G401 (cell line): ENCODE measurements at regions not wholly inside any gene's neighbourhood (a gene's known extent, or its start where the extent isn't known, plus 50 kb on each side); places are given as distances from the start of the nearest gene placed in this dataset.

Source experiments
- DNase-seq: peaks from one replicate; pipeline ENCODE4 v3.0.0-alpha.2; 2015; ENCODE audit warnings: low spot score
- in situ Hi-C: cut with HindIII; loops from 2 replicates; pipeline ENCODE4 v1.10.0; 2016; ENCODE audit warnings: low sequenced_read_pairs, mixed read lengths

DNA sequence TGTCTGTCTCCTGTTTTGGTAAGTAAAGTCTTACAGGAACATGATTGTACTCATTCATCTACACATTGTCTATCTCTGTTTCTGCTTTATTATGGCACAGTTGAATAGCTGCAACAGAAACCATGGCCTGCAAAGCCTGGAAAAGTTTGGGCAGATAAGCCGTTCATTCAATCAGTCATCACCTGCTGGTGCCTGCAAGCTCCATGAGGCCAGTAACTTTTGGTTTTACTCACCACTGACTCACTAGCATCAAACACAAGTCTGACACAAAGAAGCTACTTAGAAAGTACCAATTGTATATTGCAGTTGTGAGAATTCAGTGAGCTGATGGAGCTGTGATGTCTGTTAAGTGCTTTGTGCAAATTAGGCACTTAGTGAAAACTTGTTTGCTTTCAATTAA lies 373.6 kb upstream of the SGCD start:
- no peak for DNase-seq
- in situ Hi-C loops, result no loop called here

DNA sequence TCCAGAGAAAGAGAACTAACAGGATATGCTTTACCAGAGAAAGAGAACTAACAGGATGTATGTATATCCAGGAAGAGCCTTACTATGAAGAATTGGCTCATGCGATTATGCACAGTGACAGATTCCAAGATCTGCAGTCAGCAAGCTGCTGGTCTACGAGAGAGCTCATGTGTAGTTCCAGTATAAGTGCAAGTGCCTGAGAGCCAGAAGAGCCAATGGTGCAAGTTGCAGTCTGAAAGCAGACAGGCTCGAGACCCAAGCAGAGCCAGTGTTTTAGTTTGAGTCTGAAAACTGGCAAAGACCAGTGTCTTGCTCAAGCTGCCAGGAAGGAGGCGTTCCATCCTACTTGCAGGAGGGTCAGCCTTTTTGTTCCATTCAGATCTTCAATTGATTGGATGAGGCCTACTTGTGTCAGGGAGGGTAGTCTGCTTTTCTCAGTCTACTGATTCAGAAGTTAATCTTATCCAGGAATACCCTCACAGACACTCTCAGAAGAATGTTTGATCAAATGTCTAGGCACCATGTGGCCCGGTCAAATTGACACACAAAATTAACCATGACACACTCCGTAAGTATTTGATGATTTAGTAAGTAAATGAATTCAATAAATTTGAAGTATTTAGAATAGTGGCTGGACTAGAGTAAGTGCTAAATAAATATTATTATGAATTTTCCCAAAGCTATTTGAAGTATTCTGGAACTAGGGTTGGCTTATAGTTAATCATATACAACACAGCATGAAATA lies 372.1 kb upstream of the SGCD start:
- in situ Hi-C loops, result no loop called here
- DNase-seq, result no peak

DNA sequence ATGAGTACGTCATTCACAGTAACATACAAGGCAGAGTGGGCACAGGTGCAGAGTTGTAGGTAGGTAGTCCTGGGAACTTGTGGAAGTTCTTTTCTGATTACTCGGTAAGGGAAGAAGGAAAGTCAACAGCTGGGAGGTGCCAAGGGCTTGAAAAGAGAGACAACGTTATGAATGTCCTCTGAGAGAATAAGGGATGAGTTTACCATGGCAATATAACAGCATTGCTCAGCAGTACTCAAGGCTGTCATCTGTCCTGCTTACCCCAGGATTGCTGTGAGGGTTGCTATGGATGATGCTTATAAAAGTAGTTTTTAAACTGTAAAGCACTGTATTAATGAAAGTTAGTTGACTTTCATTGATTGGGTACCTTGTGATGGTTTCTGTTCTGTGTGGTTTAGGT lies 369.1 kb upstream of the SGCD start:
- in situ Hi-C loops, result no loop called here

DNA sequence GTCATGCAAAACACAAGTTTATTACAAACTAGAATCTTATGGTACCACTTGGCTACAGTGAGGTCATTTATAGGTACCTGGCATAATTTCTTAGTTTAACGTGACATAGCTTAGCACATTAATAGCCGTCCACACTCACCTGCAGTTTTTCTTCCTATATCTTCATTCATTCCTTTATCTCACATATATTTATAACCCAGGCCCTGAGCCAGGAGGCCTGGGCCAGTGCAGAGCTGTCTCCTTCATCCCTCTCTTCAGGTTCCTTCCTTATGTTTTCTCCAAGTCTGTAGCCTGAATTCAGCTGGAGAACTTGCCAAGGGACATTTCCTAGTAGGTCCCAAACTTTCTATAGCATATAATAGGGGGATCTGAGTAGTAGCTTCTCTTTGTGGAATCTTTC lies 367.9 kb upstream of the SGCD start:
- in situ Hi-C loops, result no loop called here
- no peak for DNase-seq

More for the DNA sequence above, 369.1 kb upstream of the SGCD start:
- no peak for DNase-seq

DNA sequence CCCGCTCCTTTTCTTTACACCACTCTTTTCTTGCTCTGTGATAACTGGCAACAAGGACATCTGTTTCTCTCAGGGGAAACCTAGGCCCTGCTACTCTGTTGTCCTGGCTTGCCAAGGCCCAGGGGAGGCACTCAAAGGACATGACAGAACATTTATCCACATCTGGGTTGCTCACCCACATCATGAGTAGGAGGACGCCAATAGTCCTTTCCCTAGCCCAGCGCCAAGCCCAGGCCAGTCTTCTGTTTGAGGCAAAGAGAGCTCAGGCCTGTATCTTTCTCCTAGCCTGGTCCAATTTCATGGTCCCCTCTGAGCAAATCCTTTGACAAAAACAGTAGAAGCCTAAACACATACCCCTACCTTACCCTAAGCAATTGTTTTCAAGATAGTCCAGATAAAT lies 366.8 kb upstream of the SGCD start:
- in situ Hi-C loops, result no loop called here
- no peak for DNase-seq

DNA sequence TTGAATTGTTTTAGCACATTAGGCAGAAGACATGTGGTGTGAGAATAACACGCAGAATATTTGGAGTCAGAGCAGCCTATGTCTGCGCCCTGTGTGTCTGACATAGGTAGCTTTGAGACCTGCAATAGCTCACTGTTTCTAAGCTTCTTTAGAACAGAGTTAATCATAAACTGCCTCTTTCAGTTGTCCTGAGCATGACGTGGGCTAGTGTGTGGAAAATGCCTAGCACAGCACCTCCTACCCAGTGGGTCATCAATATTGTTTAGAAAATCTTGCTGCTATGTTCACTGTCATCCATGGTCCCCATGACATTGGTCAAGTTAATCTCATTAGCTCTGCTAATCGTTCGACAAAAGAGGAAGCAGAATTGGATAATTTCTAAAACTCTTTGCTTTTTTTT lies 357.4 kb upstream of the SGCD start:
- in situ Hi-C loops, result no loop called here
- no peak for DNase-seq

DNA sequence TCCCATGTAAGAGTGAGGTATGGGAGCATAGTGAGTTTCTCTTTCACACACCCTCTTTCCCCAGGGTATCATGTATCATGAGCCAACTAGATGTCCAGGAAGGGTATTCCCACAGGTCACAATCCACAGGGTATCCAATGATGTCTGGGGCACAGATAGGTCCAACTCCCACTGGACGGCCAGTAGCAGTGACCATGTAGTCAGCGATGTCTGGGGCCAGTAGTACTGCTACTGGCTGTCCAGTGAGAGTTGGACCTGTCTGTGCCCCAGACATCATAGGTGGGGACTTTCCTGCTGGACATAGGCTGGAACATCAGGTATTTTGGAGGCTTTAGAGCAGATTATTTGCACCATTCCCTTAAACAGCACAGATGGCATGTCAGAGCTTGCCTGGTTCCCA lies 352.6 kb upstream of the SGCD start:
- in situ Hi-C loops, result no loop called here
- no peak for DNase-seq

DNA sequence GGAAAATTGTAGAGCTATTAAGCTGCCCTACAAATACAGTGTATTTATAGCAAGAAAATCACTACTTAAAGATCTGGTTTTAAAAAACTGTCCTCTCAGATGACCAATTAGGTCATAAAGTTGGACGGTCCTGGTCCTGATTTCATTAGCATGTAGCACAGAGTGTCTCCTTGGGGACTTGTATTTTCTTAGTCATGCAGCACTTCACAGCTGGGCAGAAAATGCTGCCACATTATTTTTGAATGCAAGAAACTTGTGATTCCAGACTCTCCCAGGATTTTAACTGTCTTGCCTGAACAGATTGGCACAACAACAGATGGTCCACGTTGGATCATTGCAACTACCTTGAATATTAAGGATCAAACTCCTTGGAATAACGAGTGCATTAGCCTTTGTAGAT lies 348.1 kb upstream of the SGCD start:
- in situ Hi-C loops, result no loop called here
- no peak for DNase-seq

DNA sequence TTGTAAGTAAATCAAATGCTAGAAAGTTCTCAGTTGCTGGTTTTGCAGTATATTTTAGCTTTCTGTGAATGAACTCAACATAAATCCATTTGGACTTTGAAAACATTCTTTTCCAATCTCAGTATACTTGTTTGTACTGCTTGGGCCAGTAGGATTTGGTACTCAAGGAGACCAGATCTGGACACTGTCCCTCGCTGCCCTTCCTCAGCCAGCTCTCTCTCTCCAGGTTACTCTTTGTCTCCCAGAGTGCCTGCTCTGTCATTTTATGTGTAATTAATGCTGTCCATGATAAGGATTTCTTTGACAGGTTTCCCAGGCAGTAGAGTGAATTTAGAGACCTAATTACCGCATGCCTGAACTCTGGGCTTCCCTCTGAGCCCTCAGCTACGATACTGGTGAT lies 344.6 kb upstream of the SGCD start:
- DNase-seq, result no peak
- in situ Hi-C loops, result no loop called here

DNA sequence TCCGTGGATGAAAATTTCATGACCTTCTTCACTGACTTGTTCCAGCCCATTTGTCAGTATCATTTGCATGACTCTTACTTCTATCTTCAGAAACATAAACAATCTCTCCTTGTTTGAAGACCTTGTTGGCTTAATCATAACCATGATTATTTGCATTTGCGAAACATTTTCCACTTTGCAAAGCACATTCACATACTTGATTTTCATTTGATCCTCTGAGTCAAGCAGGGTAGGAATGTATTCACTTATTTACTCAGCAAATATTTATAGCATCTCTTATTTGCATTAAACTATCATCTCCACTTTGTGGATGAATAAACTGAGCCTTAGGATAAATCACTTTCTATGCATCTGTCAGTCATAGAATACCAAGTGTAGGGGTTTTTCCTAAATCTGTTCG lies 343.0 kb upstream of the SGCD start:
- in situ Hi-C loops, result no loop called here
- no peak for DNase-seq

DNA sequence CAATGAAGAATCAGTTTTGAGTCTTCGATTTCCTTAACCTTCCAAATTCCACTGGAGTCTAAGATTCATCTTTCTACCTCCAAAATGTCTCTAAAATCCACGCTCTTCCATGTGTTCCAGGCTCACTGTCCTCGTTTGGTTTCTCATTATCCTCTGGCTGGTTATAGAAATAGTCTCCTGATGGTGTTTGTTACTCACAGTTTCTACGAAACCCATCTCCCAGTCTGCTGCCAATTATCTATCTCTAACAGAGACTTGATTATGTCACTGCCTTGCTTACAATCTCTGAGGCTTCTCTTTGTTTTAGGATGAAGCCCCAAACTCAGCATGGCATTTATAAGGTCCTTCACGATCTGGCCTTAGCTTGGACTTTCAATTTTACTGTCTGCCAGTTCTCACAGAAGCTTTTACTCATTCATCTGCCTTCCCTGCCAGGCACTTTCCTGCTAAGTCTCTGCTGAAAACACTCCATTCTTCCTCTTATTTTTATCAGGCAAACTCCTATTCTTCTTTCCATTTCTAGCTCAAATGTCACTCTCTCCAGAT lies 339.6 kb upstream of the SGCD start:
- DNase-seq, result no peak
- in situ Hi-C loops, result no loop called here

DNA sequence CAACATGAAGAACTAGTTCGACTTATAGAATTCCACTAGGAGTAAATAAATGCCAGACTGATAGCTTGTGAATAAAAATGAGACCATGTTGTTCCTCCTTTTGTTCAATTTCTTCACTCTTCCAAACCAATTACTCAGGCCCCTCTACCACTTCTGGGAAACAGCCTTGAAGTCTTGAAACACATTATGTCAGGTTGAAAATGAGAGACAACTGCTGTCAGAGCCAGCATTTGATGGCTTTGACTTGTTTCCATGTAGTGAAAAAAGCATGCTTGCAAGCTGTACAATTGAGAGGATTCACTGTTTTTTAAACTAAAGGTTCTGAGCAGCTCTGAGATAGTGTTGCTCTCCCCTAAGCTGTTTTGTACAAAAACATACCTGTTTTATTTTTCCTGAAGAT lies 337.1 kb upstream of the SGCD start:
- DNase-seq, result no peak
- in situ Hi-C loops, result no loop called here

DNA sequence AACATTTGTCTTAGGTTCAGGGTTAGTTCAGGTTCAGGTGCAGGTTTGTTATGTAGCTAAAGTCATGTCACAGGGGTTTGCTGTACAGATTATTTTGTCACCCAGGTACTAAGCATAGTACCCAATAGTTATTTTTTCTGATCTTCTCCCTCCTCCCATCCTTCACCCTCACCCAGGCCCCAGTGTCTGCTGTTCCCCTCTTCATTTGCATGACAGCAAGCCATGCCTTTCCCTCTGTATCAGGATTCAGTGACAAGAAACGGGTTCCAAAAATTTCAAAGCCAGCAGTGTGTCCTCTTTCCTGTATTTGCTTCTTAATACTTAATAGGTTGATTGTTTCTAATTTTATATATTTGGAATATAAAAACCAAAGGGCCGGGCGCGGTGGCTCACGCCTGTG lies 330.8 kb upstream of the SGCD start:
- in situ Hi-C loops, result no loop called here
- no peak for DNase-seq

DNA sequence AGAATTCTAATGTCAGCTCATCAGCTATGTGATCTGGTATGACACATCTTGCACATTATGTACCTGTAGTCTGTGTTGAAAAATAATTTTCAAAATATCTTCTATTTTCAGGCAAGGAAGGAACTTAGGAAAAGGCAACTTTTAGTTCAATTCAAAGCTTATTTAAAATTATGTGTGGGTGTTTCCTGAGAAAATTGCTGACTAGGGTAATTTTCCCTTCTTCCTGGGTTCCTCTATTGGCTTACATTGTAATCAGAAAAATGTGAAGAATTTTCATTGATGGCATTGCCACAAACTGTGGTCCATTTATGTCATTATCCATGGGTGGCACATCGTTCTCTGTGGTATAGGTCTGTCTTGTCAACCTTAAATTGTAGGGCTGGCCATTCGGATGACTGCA lies 328.7 kb upstream of the SGCD start:
- DNase-seq, result no peak
- in situ Hi-C loops, result no loop called here

DNA sequence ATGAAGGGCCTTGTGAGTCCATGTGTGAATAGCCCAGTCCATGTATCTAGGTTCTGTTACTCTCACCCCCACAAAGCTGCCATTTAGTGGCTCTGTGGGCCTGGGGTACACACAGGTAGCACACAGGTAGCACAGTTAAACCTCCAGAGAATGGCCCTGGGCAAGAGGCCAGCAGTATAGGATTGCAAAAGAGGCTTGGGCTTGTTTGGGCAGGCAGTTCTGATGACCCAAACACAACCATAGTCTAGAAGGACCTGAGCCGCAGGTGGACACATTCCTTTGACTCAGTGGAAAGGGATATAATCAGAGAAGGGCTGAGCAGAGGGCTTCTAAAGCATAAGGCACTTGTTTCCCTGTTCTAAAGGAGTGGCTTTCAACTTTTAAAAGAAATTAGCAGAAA lies 326.8 kb upstream of the SGCD start:
- in situ Hi-C loops, result no loop called here
- DNase-seq, result no peak

DNA sequence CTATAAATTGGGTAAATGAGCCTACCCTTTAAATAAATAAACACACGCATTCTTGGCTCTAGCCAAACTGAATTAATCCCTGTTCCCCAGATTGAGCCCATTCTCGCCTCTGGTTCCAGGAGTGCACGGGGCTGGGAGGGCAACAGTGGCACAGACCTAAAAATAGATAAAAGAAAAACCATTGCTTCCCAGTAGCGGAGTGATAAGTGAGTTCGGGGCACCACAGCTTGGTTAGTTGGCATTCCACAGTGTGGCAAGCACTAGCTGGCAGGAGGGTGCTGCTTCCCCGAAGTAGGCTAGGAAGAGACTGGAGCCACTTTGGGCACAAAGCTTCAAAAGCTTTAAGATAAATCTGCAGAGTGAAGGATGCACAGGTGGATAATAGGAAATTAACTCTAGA lies 322.2 kb upstream of the SGCD start:
- no peak for DNase-seq
- in situ Hi-C loops, result no loop called here

DNA sequence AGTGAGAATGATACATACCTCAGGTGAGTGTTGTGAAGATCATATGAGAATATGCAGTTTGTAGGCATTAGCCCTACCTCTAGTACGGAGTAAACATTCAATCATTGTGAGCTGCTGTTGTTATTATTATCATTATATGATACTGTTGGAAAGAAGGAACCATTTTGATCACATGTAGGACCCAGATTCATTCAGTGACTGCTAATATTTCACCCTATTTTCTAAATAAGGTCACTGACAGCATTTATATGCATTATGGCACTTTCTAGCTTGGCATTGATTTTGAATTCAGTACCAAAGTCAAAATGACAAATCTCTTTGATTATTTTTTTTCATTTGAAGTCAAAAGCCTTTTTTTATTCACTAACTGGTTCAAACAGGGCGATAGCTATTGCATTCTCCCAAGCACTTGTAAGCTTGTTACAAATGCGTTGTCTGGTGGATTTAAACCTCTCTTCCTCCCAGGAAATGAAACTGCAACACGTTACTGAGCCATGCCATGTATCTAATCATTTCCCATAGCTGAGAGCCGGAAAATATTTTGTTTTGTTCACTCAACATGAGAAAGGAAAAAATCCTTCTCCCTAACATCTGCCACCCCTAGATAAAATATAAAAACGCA lies 320.8 kb upstream of the SGCD start:
- in situ Hi-C loops, result no loop called here
- no peak for DNase-seq

DNA sequence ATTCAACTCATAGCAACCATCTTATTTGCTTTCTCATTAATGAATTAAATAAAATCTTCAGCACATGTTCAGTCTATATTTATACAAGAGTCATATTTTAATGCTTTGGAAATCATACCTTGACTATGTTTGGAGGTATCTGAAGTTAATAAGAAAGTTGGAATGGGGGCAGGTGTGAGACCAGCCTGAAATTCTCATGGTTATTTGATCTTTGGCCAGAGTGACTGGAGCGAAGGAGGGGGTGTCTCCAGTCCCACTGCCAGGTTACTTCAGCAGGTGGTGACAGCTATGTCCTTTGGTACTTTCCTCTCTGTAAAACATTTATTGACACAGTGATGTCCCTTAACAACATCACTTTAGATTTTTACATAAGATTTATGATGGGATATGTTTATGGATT lies 318.1 kb upstream of the SGCD start:
- in situ Hi-C loops, result no loop called here
- no peak for DNase-seq

DNA sequence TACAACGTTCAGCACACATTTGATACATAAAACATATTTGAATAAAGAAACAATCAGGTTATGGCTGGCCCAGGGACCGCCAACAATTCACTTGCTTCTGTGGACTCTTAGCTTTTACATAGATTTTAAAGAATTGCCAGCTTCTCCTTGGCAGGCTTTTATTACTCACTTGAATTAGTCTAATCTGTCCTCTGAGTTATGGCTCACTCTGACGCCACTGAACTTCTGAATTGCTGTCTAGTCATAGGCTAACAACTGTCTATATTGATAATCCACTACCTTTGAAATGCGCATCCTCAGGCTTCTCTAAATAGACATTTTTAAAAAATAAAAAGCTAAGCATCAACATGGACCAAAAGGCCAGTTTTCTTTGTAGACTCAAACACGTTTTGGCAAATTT lies 317.4 kb upstream of the SGCD start:
- in situ Hi-C loops, result no loop called here
- DNase-seq, result no peak

DNA sequence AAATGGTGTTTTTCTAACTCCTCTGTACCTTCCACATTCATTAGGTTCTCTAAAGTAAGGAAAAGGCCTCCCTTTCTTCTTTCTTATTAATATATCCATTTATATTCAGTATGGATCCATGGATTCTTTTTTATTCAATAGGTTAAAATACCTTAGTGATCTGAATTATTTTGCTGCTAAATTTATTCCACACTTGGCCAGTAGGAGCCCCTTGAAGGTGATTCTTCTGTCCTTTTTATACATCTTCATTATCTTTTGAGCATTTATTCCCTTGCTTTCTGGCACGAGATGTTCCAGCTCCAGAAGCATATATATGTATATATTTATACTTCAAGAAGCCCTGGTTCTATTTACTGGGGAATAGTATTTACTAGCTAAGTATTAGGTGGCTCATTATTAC lies 311.8 kb upstream of the SGCD start:
- no peak for DNase-seq
- in situ Hi-C loops, result no loop called here

DNA sequence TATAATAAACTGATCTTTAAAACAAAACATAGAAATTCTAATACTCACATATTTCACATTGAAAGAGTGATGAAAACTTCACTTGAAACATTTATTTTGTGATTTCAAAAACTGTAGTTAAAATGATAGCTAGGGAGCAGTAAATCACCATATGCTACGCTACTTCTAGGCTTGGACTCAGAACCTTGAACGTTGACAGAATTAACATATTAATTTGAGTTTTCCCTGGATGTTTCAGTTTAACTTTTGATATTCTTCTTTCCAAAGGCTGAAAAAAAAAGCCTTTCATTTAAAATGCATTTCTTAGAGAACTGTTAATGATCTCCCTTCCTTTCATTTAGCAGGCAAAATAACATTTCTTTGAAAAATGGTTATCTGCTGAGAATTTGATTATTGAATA lies 307.8 kb upstream of the SGCD start:
- DNase-seq, result no peak
- in situ Hi-C loops, result no loop called here
